ENCODE measurements at regions not wholly inside any gene's neighbourhood (a gene's known extent, or its start where the extent isn't known, plus 50 kb on each side); places are given as distances from the start of the nearest gene placed in this dataset.

GRCh38 chr7:46586406-46586805, 665.3 kb upstream of the IGFBP3 start:
- Mint-ChIP-seq H3K27ac (ENCODE audit: unreplicated experiment) (no peak overlapping the region), H3K4me1 (ENCODE audit: unreplicated experiment) (peaks cover 31% of the 10 kb centered on the region), H3K36me3 (ENCODE audit: unreplicated experiment) (no peaks in the 10 kb centered on the region), H3K27me3 (ENCODE audit: unreplicated experiment) (no peaks in the 10 kb centered on the region), H3K9me3 (ENCODE audit: unreplicated experiment) (peaks cover 8% of the 10 kb centered on the region), H3K4me3 (ENCODE audit: unreplicated experiment) (no peak overlapping the region)
- no peak for DNase-seq (ENCODE audit: extremely low spot score, unreplicated experiment)
- TF ChIP-seq CTCF (IDR thresholded peaks at IDR 0.05), result no peak

- Mint-ChIP-seq H3K27me3 (ENCODE audit: unreplicated experiment) (no peaks in the 10 kb centered on the region), H3K4me3 (ENCODE audit: unreplicated experiment) (no peak overlapping the region), H3K27ac (ENCODE audit: unreplicated experiment) (peak overlapping the region; percentile 8), H3K36me3 (ENCODE audit: unreplicated experiment) (no peaks in the 10 kb centered on the region), H3K9me3 (ENCODE audit: unreplicated experiment) (peaks cover 8% of the 10 kb centered on the region), H3K4me1 (ENCODE audit: unreplicated experiment) (peaks cover 40% of the 10 kb centered on the region)
- DNase-seq (ENCODE audit: extremely low spot score, unreplicated experiment), result no peak
- no peak for TF ChIP-seq CTCF (IDR thresholded peaks at IDR 0.05)
Measured at GRCh38 chr7:46583656-46584055, 662.6 kb upstream of the IGFBP3 start.

GRCh38 chr7:46581268-46581667, 660.2 kb upstream of the IGFBP3 start:
- Mint-ChIP-seq H3K4me1 (ENCODE audit: unreplicated experiment) (peaks cover 47% of the 10 kb centered on the region), H3K27me3 (ENCODE audit: unreplicated experiment) (no peaks in the 10 kb centered on the region), H3K9me3 (ENCODE audit: unreplicated experiment) (peaks cover 11% of the 10 kb centered on the region), H3K4me3 (ENCODE audit: unreplicated experiment) (peak overlapping the region; percentile 10), H3K36me3 (ENCODE audit: unreplicated experiment) (no peaks in the 10 kb centered on the region), H3K27ac (ENCODE audit: unreplicated experiment) (peak overlapping the region; percentile 88)
- TF ChIP-seq CTCF (IDR thresholded peaks at IDR 0.05), result peak; percentile 34
- no peak for DNase-seq (ENCODE audit: extremely low spot score, unreplicated experiment)

GRCh38 chr7:46580766-46581165, 659.7 kb upstream of the IGFBP3 start:
- Mint-ChIP-seq H3K4me3 (ENCODE audit: unreplicated experiment) (no peak overlapping the region), H3K36me3 (ENCODE audit: unreplicated experiment) (no peaks in the 10 kb centered on the region), H3K27me3 (ENCODE audit: unreplicated experiment) (no peaks in the 10 kb centered on the region), H3K27ac (ENCODE audit: unreplicated experiment) (peak overlapping the region; percentile 88), H3K4me1 (ENCODE audit: unreplicated experiment) (peaks cover 47% of the 10 kb centered on the region), H3K9me3 (ENCODE audit: unreplicated experiment) (peaks cover 11% of the 10 kb centered on the region)
- no peak for DNase-seq (ENCODE audit: extremely low spot score, unreplicated experiment)
- TF ChIP-seq CTCF (IDR thresholded peaks at IDR 0.05), result no peak

- no peak for DNase-seq (ENCODE audit: extremely low spot score, unreplicated experiment)
- Mint-ChIP-seq H3K9me3 (ENCODE audit: unreplicated experiment) (peaks cover 21% of the 10 kb centered on the region), H3K4me3 (ENCODE audit: unreplicated experiment) (no peak overlapping the region), H3K4me1 (ENCODE audit: unreplicated experiment) (peaks cover 43% of the 10 kb centered on the region), H3K36me3 (ENCODE audit: unreplicated experiment) (no peaks in the 10 kb centered on the region), H3K27me3 (ENCODE audit: unreplicated experiment) (no peaks in the 10 kb centered on the region), H3K27ac (ENCODE audit: unreplicated experiment) (peak overlapping the region; percentile 63)
- TF ChIP-seq CTCF (IDR thresholded peaks at IDR 0.05), result no peak
Measured at GRCh38 chr7:46577394-46577793, 656.3 kb upstream of the IGFBP3 start.
